ENCODE measurements at regions not wholly inside any gene's neighbourhood (a gene's known extent, or its start where the extent isn't known, plus 50 kb on each side); places are given as distances from the start of the nearest gene placed in this dataset.

- TF ChIP-seq POLR2AphosphoS5 (IDR thresholded peaks at IDR 0.05; ENCODE audit: low read depth, low read length) (no peak), TAF1 (IDR thresholded peaks at IDR 0.05; ENCODE audit: borderline replicate concordance, insufficient read depth, low read length) (no peak), REST (IDR thresholded peaks at IDR 0.05; ENCODE audit: insufficient read depth in 1 of 2, low read depth in 2 of 2, low read length in 2 of 2) (no peak), SIN3A (IDR thresholded peaks at IDR 0.05; ENCODE audit: borderline replicate concordance, insufficient read depth, low read length) (no peak)
Measured at GRCh38 chr4:20193141-20193936, 58.4 kb upstream of the SLIT2 start.

Measured in PFSK-1 (cell line).